Stomach (tissue), 4 donors: ENCODE measurements at regions not wholly inside any gene's neighbourhood (a gene's known extent, or its start where the extent isn't known, plus 50 kb on each side); places are given as distances from the start of the nearest gene placed in this dataset.

Experiments used
- EP300 ChIP-seq: sonication (generic); formaldehyde crosslinking; IDR thresholded peaks from one replicate; pipeline ENCODE4 v1.6.1; 2017; ENCODE audit warnings: antibody characterized with exemption
- POLR2A ChIP-seq, 4 donors: fragments of 450-650 bp; IDR thresholded peaks; one replicate each; pipeline ENCODE4 v1.6.1; 2016; ENCODE audit warnings: antibody characterized with exemption in 4 of 4, control low read depth in 2 of 4, mild to moderate bottlenecking in 1 of 4, moderate library complexity in 1 of 4
- POLR2AphosphoS5 ChIP-seq, 3 donors: sonication (generic); formaldehyde crosslinking; IDR thresholded peaks; one replicate each; pipeline ENCODE4 v1.6.1; 2016; ENCODE audit warnings: antibody characterized with exemption in 3 of 3
- TF ChIP-seq, protein P1 (sequence below), 7 experiments: fragments of 450-650 bp in 4 of 7; fragments of 200-600 bp in 3 of 7; sonication (generic) in 3 of 7; IDR thresholded peaks; one replicate each; pipeline ENCODE4 v1.5.1; 2016 to 2019; ENCODE audit warnings: antibody characterized with exemption in 7 of 7, control low read depth in 2 of 7, mild to moderate bottlenecking in 1 of 7

DNA sequence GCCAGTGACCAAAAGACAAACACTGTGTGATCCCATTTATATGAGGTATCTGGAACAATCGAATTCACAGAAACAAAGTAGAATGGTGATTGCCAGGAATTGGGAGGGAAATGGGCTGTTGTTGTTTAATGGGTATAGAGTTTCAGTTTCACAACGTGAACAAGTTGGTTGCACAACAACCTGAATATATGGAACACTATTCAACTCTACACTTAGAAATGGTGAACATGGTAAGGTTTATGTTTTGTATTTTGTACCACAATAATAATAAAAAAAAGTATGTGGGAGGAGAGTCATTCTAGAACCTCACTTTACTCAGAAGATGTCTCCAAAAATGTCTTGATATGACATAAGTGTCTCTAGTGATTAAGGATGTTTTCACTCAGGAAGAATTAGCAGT lies 85.2 kb upstream of the SGCE start:
- TF ChIP-seq, protein P1, sequence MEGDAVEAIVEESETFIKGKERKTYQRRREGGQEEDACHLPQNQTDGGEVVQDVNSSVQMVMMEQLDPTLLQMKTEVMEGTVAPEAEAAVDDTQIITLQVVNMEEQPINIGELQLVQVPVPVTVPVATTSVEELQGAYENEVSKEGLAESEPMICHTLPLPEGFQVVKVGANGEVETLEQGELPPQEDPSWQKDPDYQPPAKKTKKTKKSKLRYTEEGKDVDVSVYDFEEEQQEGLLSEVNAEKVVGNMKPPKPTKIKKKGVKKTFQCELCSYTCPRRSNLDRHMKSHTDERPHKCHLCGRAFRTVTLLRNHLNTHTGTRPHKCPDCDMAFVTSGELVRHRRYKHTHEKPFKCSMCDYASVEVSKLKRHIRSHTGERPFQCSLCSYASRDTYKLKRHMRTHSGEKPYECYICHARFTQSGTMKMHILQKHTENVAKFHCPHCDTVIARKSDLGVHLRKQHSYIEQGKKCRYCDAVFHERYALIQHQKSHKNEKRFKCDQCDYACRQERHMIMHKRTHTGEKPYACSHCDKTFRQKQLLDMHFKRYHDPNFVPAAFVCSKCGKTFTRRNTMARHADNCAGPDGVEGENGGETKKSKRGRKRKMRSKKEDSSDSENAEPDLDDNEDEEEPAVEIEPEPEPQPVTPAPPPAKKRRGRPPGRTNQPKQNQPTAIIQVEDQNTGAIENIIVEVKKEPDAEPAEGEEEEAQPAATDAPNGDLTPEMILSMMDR (IDR thresholded peaks at IDR 0.05), result no peak
- TF ChIP-seq POLR2AphosphoS5 (IDR thresholded peaks at IDR 0.05), result no peak
- no peak for TF ChIP-seq POLR2A (IDR thresholded peaks at IDR 0.05)
- TF ChIP-seq EP300, result no peak
